Loucy (cell line): ENCODE measurements at regions not wholly inside any gene's neighbourhood (a gene's known extent, or its start where the extent isn't known, plus 50 kb on each side); places are given as distances from the start of the nearest gene placed in this dataset.

Experiments used
- CTCF ChIP-seq: fragments of 200-600 bp; sonication (generic); conservative IDR thresholded peaks from 2 replicates; pipeline ENCODE4 v1.5.1; 2014; ENCODE audit warnings: mild to moderate bottlenecking, antibody characterized with exemption, low read length
- EZH2phosphoT487 ChIP-seq: fragments of 200-600 bp; IDR thresholded peaks from 2 replicates; pipeline ENCODE4 v1.6.1; 2018; ENCODE audit warnings: antibody characterized with exemption, mild to moderate bottlenecking, moderate library complexity, borderline replicate concordance

DNA sequence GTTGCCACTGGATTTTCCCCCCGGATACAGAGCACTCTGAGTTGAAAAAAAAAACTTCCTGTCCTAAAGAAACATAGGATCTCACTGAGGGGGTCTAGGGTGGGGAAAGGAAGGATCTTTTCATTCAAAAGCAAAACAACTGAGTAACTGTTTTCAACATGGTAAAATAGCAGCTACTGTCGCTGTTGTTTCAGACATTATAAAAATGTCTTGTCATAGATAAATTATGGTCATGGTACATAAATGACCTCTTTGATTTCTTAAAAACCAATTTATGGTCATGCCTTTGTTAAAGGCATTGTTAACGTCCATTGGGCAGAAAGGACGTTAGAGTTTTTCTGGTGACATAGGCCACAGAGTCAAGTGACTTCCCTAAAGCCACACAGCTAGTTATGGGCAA, 180.4 kb upstream of the DTNBP1 start:
- no peak for TF ChIP-seq CTCF
- TF ChIP-seq EZH2phosphoT487: no peak
